Cardiac fibroblast (primary cell): ENCODE measurements at regions not wholly inside any gene's neighbourhood (a gene's known extent, or its start where the extent isn't known, plus 50 kb on each side); places are given as distances from the start of the nearest gene placed in this dataset.

Experiments
- DNase-seq, 2 donors: peaks; one replicate each; pipeline versions ENCODE4 v3.0.0 to v3.0.0-alpha.2; 2010; ENCODE audit warnings: low read depth in 2 of 2
- H3K4me3 ChIP-seq, 2 donors: replicated peaks in 1 of 2; 1 replicate in 1 of 2; 2 replicates in 1 of 2; pipeline ENCODE4 v1.5.1; 2011; ENCODE audit warnings: low read depth in 2 of 2, low read length in 2 of 2, mild to moderate bottlenecking in 2 of 2, moderate library complexity in 1 of 2
- CTCF ChIP-seq: IDR thresholded peaks from one replicate; pipeline ENCODE4 v1.5.1; 2011; ENCODE audit warnings: low read depth, mild to moderate bottlenecking, low read length, inconsistent platforms

GRCh38 chr2:138928374-138929021, 148.3 kb upstream of the NXPH2 start:
- H3K4me3 ChIP-seq, result no peak overlapping the region
- no peak for DNase-seq

GRCh38 chr2:138922973-138923563, 142.9 kb upstream of the NXPH2 start:
- peak; percentile 20 for TF ChIP-seq CTCF
- peak; percentile 47 to 50 for DNase-seq

More at GRCh38 chr2:138928374-138929021, 148.3 kb upstream of the NXPH2 start:
- no peak for TF ChIP-seq CTCF

GRCh38 chr2:138919120-138919747, 139.0 kb upstream of the NXPH2 start:
- no peak overlapping the region for H3K4me3 ChIP-seq
- no peak for TF ChIP-seq CTCF
- no peak for DNase-seq

More at GRCh38 chr2:138922973-138923563, 142.9 kb upstream of the NXPH2 start:
- no peak overlapping the region for H3K4me3 ChIP-seq

- no peak for TF ChIP-seq CTCF
- no peak overlapping the region for H3K4me3 ChIP-seq
- DNase-seq, result no peak
Observed at GRCh38 chr2:138910427-138910826, 130.2 kb upstream of the NXPH2 start.

- no peak for TF ChIP-seq CTCF
- no peak overlapping the region for H3K4me3 ChIP-seq
- DNase-seq, result no peak
Observed at GRCh38 chr2:138906549-138906948, 126.4 kb upstream of the NXPH2 start.

- no peak for DNase-seq
- no peak for TF ChIP-seq CTCF
Observed at GRCh38 chr2:138902239-138902871, 122.2 kb upstream of the NXPH2 start.

More at GRCh38 chr2:138902239-138902871, 122.2 kb upstream of the NXPH2 start:
- H3K4me3 ChIP-seq, result no peak overlapping the region
